Gastroesophageal sphincter (tissue), 4 donors: ENCODE measurements at regions not wholly inside any gene's neighbourhood (a gene's known extent, or its start where the extent isn't known, plus 50 kb on each side); places are given as distances from the start of the nearest gene placed in this dataset.

Experiments
- ATAC-seq: fragments of 150-250 bp; one replicate; pipeline ENCODE4 v1.9.1; 2016; ENCODE audit warnings: mild to moderate bottlenecking, moderate library complexity
- H3K27ac ChIP-seq, 4 donors: fragments of 200-600 bp; sonication (generic) in 3 of 4; 1 replicate in 3 of 4; 2 replicates in 1 of 4; pipeline ENCODE4 v1.5.1; 2016 to 2019
- H3K27me3 ChIP-seq: fragments of 200-600 bp; sonication (generic); one replicate; pipeline ENCODE4 v1.5.1; 2019
- H3K36me3 ChIP-seq, 2 donors: fragments of 200-600 bp; sonication (generic); one replicate each; pipeline ENCODE4 v1.5.1; 2019; ENCODE audit warnings: control low read depth in 1 of 2
- H3K4me1 ChIP-seq, 3 donors: fragments of 200-600 bp; sonication (generic); 1 replicate in 2 of 3; 2 replicates in 1 of 3; pipeline ENCODE4 v1.5.1; 2016 to 2019; ENCODE audit warnings: control low read depth in 2 of 3
- H3K4me3 ChIP-seq, 2 donors: fragments of 200-600 bp; sonication (generic); one replicate each; pipeline ENCODE4 v1.5.1; 2019; ENCODE audit warnings: mild to moderate bottlenecking in 1 of 2, moderate library complexity in 1 of 2
- H3K9me3 ChIP-seq, 3 donors: fragments of 200-600 bp; sonication (generic); one replicate each; pipeline ENCODE4 v1.5.1; 2017 to 2019; ENCODE audit warnings: control low read depth in 2 of 3
- CTCF ChIP-seq, 4 experiments: fragments of 200-600 bp in 2 of 4; fragments of 450-650 bp in 2 of 4; sonication (generic) in 1 of 4; IDR thresholded peaks; one replicate each; pipeline ENCODE4 v1.5.1; 2017 to 2019; ENCODE audit warnings: antibody characterized with exemption in 4 of 4, mild to moderate bottlenecking in 2 of 4, moderate library complexity in 2 of 4
- EP300 ChIP-seq: sonication (generic); formaldehyde crosslinking; IDR thresholded peaks from one replicate; pipeline ENCODE4 v1.6.1; 2017; ENCODE audit warnings: antibody characterized with exemption, mild to moderate bottlenecking
- POLR2A ChIP-seq, 2 donors: fragments of 450-650 bp; IDR thresholded peaks; one replicate each; pipeline ENCODE4 v1.6.1; 2017; ENCODE audit warnings: antibody characterized with exemption in 2 of 2, mild to moderate bottlenecking in 2 of 2, moderate library complexity in 1 of 2
- POLR2AphosphoS5 ChIP-seq: sonication (generic); formaldehyde crosslinking; IDR thresholded peaks from one replicate; pipeline ENCODE4 v1.6.1; 2017; ENCODE audit warnings: antibody characterized with exemption
- WGBS, 2 donors: methylation state at CpG; one replicate each; pipeline ENCODE4 v1.1.5; 2018; ENCODE audit warnings: low coverage in 1 of 2; 5-methylcytosine and 5-hydroxymethylcytosine counted together

GRCh38 chr5:74952406-74952805, 86.2 kb upstream of the FAM169A start:
- no peaks in the 10 kb centered on the region for H3K9me3 ChIP-seq
- no peaks in the 10 kb centered on the region for H3K36me3 ChIP-seq
- no peaks in the 10 kb centered on the region for H3K27me3 ChIP-seq
- no peak for ATAC-seq
- peaks cover 0 to 16% (median 0%) of the 10 kb centered on the region in 3 donors for H3K4me1 ChIP-seq
- H3K4me3 ChIP-seq: no peak overlapping the region
- TF ChIP-seq CTCF (IDR thresholded peaks at IDR 0.05) (no peak), EP300 (no peak), POLR2A (IDR thresholded peaks at IDR 0.05) (no peak), POLR2AphosphoS5 (no peak)
- WGBS, 2 donors: 33 to 35% methylated on average over 3 to 4 of the region's 4 CpGs
- no peak overlapping the region for H3K27ac ChIP-seq

GRCh38 chr5:74951865-74952264, 85.7 kb upstream of the FAM169A start:
- no peaks in the 10 kb centered on the region for H3K27me3 ChIP-seq
- H3K9me3 ChIP-seq: no peaks in the 10 kb centered on the region
- peaks cover 0 to 16% (median 0%) of the 10 kb centered on the region in 3 donors for H3K4me1 ChIP-seq
- no peaks in the 10 kb centered on the region for H3K36me3 ChIP-seq
- no peak for ATAC-seq
- H3K4me3 ChIP-seq: no peak overlapping the region
- TF ChIP-seq POLR2AphosphoS5: no peak
- TF ChIP-seq CTCF (IDR thresholded peaks at IDR 0.05): no peak
- TF ChIP-seq EP300: no peak
- TF ChIP-seq POLR2A (IDR thresholded peaks at IDR 0.05): no peak
- H3K27ac ChIP-seq: no peak overlapping the region

- no peaks in the 10 kb centered on the region for H3K27me3 ChIP-seq
- H3K4me3 ChIP-seq: no peak overlapping the region
- no peak overlapping the region for H3K27ac ChIP-seq
- H3K36me3 ChIP-seq: no peaks in the 10 kb centered on the region
- TF ChIP-seq POLR2AphosphoS5: no peak
- TF ChIP-seq CTCF (IDR thresholded peaks at IDR 0.05): no peak
- TF ChIP-seq EP300: no peak
- no peak for TF ChIP-seq POLR2A (IDR thresholded peaks at IDR 0.05)
- no peak for ATAC-seq
- H3K4me1 ChIP-seq: peaks cover 0 to 16% (median 0%) of the 10 kb centered on the region in 3 donors
- H3K9me3 ChIP-seq: no peaks in the 10 kb centered on the region
- 50 to 60% methylated on average over 1 of the region's 1 CpG for WGBS, 2 donors
Observed at GRCh38 chr5:74950836-74951515, 84.8 kb upstream of the FAM169A start.

GRCh38 chr5:74949976-74950375, 83.8 kb upstream of the FAM169A start:
- no peaks in the 10 kb centered on the region for H3K36me3 ChIP-seq
- ATAC-seq: no peak

More at GRCh38 chr5:74949976-74950375, 83.8 kb upstream of the FAM169A start:
- Histone ChIP-seq H3K27ac (no peak overlapping the region), H3K27me3 (no peaks in the 10 kb centered on the region), H3K4me1 (peaks cover 0 to 16% (median 0%) of the 10 kb centered on the region in 3 donors), H3K9me3 (no peaks in the 10 kb centered on the region), H3K4me3 (no peak overlapping the region)
- TF ChIP-seq POLR2A (IDR thresholded peaks at IDR 0.05) (no peak), EP300 (no peak), CTCF (IDR thresholded peaks at IDR 0.05) (no peak), POLR2AphosphoS5 (no peak)
- WGBS, 2 donors: 53 to 57% methylated on average over 1 to 4 of the region's 5 CpGs
